ENCODE measurements at regions not wholly inside any gene's neighbourhood (a gene's known extent, or its start where the extent isn't known, plus 50 kb on each side); places are given as distances from the start of the nearest gene placed in this dataset.

DNA sequence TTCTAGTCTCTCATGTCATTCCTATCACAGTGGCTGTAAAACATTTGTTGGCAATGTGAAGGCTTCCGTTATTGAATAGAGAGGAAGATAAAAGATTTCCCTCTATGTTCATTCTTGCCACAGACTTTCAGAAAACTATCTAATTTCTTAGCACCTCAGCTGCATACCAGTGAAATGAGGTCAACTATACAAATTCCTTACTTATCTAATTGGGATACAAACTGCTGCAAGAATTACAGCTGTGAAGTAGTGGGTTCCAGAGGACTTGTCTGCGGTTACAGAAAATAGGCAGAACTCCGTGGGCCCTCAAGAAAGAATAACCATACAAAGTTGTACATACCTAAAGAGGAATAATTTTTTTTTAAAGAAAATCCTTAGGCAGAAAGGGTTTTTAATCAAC, 175.8 kb downstream of the PPP1R2C start:
- no peaks in the 10 kb centered on the region for H3F3A ChIP-seq (ENCODE audit: low read depth)
- H4K20me1 ChIP-seq (ENCODE audit: insufficient read depth, low read length, poor library complexity, severe bottlenecking), result no peaks in the 10 kb centered on the region
- TF ChIP-seq, protein P1, sequence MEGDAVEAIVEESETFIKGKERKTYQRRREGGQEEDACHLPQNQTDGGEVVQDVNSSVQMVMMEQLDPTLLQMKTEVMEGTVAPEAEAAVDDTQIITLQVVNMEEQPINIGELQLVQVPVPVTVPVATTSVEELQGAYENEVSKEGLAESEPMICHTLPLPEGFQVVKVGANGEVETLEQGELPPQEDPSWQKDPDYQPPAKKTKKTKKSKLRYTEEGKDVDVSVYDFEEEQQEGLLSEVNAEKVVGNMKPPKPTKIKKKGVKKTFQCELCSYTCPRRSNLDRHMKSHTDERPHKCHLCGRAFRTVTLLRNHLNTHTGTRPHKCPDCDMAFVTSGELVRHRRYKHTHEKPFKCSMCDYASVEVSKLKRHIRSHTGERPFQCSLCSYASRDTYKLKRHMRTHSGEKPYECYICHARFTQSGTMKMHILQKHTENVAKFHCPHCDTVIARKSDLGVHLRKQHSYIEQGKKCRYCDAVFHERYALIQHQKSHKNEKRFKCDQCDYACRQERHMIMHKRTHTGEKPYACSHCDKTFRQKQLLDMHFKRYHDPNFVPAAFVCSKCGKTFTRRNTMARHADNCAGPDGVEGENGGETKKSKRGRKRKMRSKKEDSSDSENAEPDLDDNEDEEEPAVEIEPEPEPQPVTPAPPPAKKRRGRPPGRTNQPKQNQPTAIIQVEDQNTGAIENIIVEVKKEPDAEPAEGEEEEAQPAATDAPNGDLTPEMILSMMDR (conservative IDR thresholded peaks at IDR 0.05; ENCODE audit: low read length), result no peak
- no peak for TF ChIP-seq EZH2phosphoT487 (IDR thresholded peaks at IDR 0.05; ENCODE audit: borderline replicate concordance)
- no peak overlapping the region for H3K9ac ChIP-seq (ENCODE audit: low read depth, low read length, poor library complexity, severe bottlenecking)
- H3K4me2 ChIP-seq (ENCODE audit: low read depth, low read length, poor library complexity, severe bottlenecking), result no peak overlapping the region
- H3K27me3 ChIP-seq (ENCODE audit: insufficient read depth, low read length, poor library complexity, severe bottlenecking), result no peaks in the 10 kb centered on the region
- H3K4me1 ChIP-seq (ENCODE audit: insufficient read depth, low read length, poor library complexity, severe bottlenecking), result no peaks in the 10 kb centered on the region
- H3K36me3 ChIP-seq (ENCODE audit: insufficient read depth, low read length), result no peaks in the 10 kb centered on the region
- no peak overlapping the region for H3K4me3 ChIP-seq (ENCODE audit: low read length, poor library complexity, severe bottlenecking)
- no peaks in the 10 kb centered on the region for H3K79me2 ChIP-seq (ENCODE audit: insufficient read depth, low read length)
- no peaks in the 10 kb centered on the region for H3K9me2 ChIP-seq (replicated peaks; ENCODE audit: low read depth, low read length)
- no peak overlapping the region for H2AFZ ChIP-seq (ENCODE audit: low read length)
- no peaks in the 10 kb centered on the region for H3K9me3 ChIP-seq (ENCODE audit: insufficient read depth, low read depth, low read length)

DNA sequence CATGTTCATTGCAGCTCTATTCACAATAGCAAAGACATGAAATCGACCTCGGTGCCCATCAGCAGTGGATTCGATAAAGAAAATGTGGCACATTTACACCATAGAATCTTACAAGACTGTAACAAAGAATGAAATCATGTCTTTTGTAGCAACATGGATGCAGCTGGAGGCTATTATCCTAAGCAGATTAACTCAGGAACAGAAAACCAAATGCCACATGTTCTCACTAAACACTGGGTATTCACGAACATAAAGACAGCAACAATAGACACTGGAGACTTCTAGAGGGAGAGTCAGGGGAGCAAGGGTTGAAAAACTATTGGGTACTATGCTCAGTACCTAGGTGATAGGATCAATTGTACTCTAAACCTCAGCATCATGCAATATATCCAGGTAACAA, 180.5 kb downstream of the PPP1R2C start:
- Histone ChIP-seq H3K4me2 (ENCODE audit: low read depth, low read length, poor library complexity, severe bottlenecking) (no peak overlapping the region), H4K20me1 (ENCODE audit: insufficient read depth, low read length, poor library complexity, severe bottlenecking) (no peaks in the 10 kb centered on the region), H3K4me3 (ENCODE audit: low read length, poor library complexity, severe bottlenecking) (no peak overlapping the region), H3K27me3 (ENCODE audit: insufficient read depth, low read length, poor library complexity, severe bottlenecking) (no peaks in the 10 kb centered on the region), H3K9me2 (replicated peaks; ENCODE audit: low read depth, low read length) (no peaks in the 10 kb centered on the region), H3K9me3 (ENCODE audit: insufficient read depth, low read depth, low read length) (no peaks in the 10 kb centered on the region), H3K4me1 (ENCODE audit: insufficient read depth, low read length, poor library complexity, severe bottlenecking) (no peaks in the 10 kb centered on the region), H2AFZ (ENCODE audit: low read length) (no peak overlapping the region), H3K9ac (ENCODE audit: low read depth, low read length, poor library complexity, severe bottlenecking) (no peak overlapping the region), H3K79me2 (ENCODE audit: insufficient read depth, low read length) (no peaks in the 10 kb centered on the region), H3K36me3 (ENCODE audit: insufficient read depth, low read length) (no peaks in the 10 kb centered on the region), H3F3A (ENCODE audit: low read depth) (no peaks in the 10 kb centered on the region)
- no peak for TF ChIP-seq EZH2phosphoT487 (IDR thresholded peaks at IDR 0.05; ENCODE audit: borderline replicate concordance)
- TF ChIP-seq, protein P1 (conservative IDR thresholded peaks at IDR 0.05; ENCODE audit: low read length), result no peak

DNA sequence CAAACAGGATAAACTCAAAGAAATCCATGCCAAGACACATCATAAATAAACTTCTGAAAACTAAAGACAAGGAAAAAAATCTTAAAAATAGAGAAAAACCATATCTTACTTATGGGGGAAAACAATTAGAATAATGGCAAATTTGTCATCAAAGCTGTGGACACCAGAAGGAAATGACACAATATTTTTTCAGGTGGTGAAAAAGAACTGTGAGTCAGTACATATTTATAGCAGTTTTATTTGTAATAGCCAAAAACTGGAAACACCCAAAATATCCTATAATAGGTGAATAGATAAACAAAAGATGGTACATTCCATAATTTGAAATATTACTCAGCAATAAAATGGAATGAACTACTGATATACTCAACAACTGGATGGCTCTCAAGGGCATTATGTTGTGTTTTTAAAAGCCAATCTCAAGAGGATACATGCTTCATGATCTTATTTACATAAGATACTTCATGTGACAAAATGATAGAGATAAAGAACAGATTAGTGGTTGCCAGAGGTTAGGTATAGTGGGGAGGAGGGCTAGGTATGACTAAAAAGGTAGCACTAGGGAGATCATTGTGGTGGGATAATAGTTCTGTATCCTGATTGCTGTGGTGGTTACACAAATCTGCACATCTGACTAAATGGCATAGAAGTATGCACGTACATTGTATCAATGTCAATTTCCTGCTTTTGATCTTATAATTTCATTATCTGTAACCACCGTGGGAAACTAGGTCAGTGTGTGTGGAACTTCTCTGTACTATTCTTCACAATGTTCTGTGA, 191.9 kb downstream of the PPP1R2C start:
- Histone ChIP-seq H3K4me1 (ENCODE audit: insufficient read depth, low read length, poor library complexity, severe bottlenecking) (no peaks in the 10 kb centered on the region), H3K36me3 (ENCODE audit: insufficient read depth, low read length) (no peaks in the 10 kb centered on the region), H3K4me2 (ENCODE audit: low read depth, low read length, poor library complexity, severe bottlenecking) (no peak overlapping the region), H3K9me2 (replicated peaks; ENCODE audit: low read depth, low read length) (no peaks in the 10 kb centered on the region), H4K20me1 (ENCODE audit: insufficient read depth, low read length, poor library complexity, severe bottlenecking) (no peaks in the 10 kb centered on the region), H3F3A (ENCODE audit: low read depth) (no peaks in the 10 kb centered on the region), H3K27me3 (ENCODE audit: insufficient read depth, low read length, poor library complexity, severe bottlenecking) (no peaks in the 10 kb centered on the region), H3K4me3 (ENCODE audit: low read length, poor library complexity, severe bottlenecking) (no peak overlapping the region), H2AFZ (ENCODE audit: low read length) (no peak overlapping the region), H3K79me2 (ENCODE audit: insufficient read depth, low read length) (no peaks in the 10 kb centered on the region), H3K9me3 (ENCODE audit: insufficient read depth, low read depth, low read length) (no peaks in the 10 kb centered on the region), H3K9ac (ENCODE audit: low read depth, low read length, poor library complexity, severe bottlenecking) (no peak overlapping the region)
- TF ChIP-seq EZH2phosphoT487 (IDR thresholded peaks at IDR 0.05; ENCODE audit: borderline replicate concordance), result no peak

Measured in Loucy (cell line).